GM23338 (cell line): ENCODE measurements at regions not wholly inside any gene's neighbourhood (a gene's known extent, or its start where the extent isn't known, plus 50 kb on each side); places are given as distances from the start of the nearest gene placed in this dataset.

ENCODE experiments used
- CTCF ChIP-seq, 2 experiments: fragments of 200-600 bp in 1 of 2; sonication (generic) in 1 of 2; conservative IDR thresholded peaks; 2 replicates each; pipeline versions ENCODE4 v1.5.1 to v1.6.1; 2016 to 2017; ENCODE audit warnings: antibody characterized with exemption in 2 of 2, low read depth in 2 of 2, mild to moderate bottlenecking in 2 of 2, moderate library complexity in 1 of 2
- EZH2 ChIP-seq: fragments of 200-600 bp; sonication (generic); IDR thresholded peaks from one replicate; pipeline ENCODE4 v1.8.0; 2017; ENCODE audit warnings: antibody characterized with exemption, mild to moderate bottlenecking, low read depth; ENCODE audit not compliant: unreplicated experiment
- JUNB ChIP-seq: IDR thresholded peaks from one replicate; pipeline ENCODE4 v1.6.1; 2016; ENCODE audit warnings: antibody characterized with exemption; ENCODE audit not compliant: unreplicated experiment
- POLR2AphosphoS5 ChIP-seq: IDR thresholded peaks from 2 replicates; pipeline ENCODE4 v1.6.1; 2016; ENCODE audit warnings: antibody characterized with exemption, low read depth
- ZNF462 ChIP-seq: fragments of 250-450 bp; sonication (Bioruptor Pico); IDR thresholded peaks from 2 replicates; pipeline ENCODE4 v1.5.0; 2020; ENCODE audit warnings: mild to moderate bottlenecking, moderate library complexity

DNA sequence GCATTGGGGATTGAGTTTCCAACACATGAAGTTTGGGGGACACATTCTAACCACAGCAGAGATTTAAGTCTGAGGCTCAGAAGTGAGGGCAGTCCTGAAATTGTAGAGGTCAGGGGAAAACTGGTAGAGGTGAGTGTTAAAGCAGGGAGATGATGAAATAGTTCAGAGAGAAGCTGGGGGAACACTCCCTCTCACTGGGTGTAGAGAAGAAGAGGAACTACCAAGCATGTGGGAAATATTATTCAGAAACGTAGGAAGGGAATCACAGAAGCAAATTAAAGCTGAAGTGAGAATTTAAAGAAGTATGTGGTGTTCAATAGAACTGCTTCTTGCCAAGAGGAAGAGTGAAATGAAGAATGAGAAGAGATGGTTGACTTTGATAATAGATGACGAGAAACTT is 121.5 kb upstream of the FAM3C start:
- TF ChIP-seq CTCF (conservative IDR thresholded peaks at IDR 0.05; ENCODE audit: low read depth in 2 of 2) (no peak), JUNB (no peak), EZH2 (no peak), POLR2AphosphoS5 (no peak), ZNF462 (CRISPR knock-in tag) (no peak)
